Stimulated activated CD8-positive, alpha-beta memory T cell treated with anti-CD3 and anti-CD28 coated beads, Interleukin-7, amount 100 ng/mL, for 4 hours (primary cell): ENCODE measurements at regions not wholly inside any gene's neighbourhood (a gene's known extent, or its start where the extent isn't known, plus 50 kb on each side); places are given as distances from the start of the nearest gene placed in this dataset.

Source experiments
- DNase-seq, 2 donors: peaks; one replicate each; pipeline ENCODE4 v3.0.0-alpha.2; 2020; ENCODE audit warnings: low read depth in 2 of 2

DNA sequence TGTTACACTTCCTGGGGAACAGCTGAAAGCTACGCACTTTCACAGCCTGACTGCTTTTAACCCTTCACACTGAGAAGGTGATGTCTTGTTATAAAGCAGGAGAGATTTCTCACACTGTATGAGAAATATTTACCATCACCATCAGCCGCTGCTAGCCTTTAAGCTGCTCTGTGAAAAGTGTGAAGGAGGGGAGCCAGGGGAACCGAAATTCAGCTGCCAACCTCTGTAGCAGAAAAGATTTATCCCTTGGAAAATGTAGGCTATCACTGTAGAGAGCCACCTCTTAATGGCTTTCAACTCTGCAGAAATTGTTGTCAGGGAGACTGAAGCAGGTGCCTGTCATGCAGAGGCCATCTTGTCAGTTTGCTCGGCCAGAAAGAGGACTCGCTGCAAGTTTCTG, 145.3 kb downstream of the SP3 start:
- DNase-seq = no peak

GRCh38 chr2:173821451-173821850, 143.7 kb downstream of the SP3 start:
- no peak for DNase-seq

GRCh38 chr2:173822889-173823542, 142.2 kb downstream of the SP3 start:
- DNase-seq = no peak

GRCh38 chr2:173823543-173823939, 141.6 kb downstream of the SP3 start:
- DNase-seq = no peak

- DNase-seq = no peak
Observed at GRCh38 chr2:173828189-173829142, 136.7 kb downstream of the SP3 start.

GRCh38 chr2:173829727-173830126, 135.4 kb downstream of the SP3 start:
- DNase-seq = no peak

DNA sequence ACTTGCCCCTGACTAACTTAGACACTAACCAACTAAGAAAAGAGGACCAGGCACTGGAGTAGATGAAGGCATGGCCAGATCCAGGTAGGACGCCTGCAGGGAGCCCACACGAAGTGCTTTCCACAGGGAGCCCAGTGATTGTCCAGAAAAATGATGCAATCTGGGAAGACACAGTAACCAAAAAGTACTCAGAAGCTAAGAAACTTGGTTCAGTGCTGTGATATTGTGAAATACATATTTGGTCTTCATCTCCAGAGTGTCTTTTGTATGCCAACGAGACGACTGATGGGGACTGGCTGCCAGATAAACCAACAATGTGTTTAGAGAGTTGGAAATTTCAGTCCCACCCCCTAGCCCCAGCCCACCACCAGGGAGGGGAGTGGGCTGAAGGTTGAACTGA, 135.0 kb downstream of the SP3 start:
- DNase-seq = no peak

GRCh38 chr2:173831312-173832229, 133.6 kb downstream of the SP3 start:
- no peak for DNase-seq

GRCh38 chr2:173834141-173834540, 131.0 kb downstream of the SP3 start:
- no peak for DNase-seq

GRCh38 chr2:173835726-173836125, 129.4 kb downstream of the SP3 start:
- DNase-seq = no peak

DNA sequence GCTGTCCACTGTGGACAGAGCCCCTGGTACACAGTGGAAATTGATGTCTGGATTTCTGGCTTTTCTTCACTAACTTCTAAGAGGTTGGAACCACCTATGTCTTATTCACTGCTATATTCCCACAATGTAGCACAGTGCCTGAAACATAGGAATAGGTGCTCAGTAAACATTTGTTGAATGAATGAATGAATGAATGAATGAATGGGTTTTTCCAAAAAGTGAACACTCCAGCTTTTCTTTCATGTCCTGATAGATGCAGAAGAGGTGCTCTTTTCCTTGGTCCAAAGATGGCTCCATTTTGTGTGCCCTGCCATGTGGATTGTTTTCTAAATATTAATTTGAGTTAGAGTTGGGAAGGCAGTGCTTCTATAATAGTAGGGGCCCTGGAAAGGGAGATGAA, 124.1 kb downstream of the SP3 start:
- DNase-seq = no peak

DNA sequence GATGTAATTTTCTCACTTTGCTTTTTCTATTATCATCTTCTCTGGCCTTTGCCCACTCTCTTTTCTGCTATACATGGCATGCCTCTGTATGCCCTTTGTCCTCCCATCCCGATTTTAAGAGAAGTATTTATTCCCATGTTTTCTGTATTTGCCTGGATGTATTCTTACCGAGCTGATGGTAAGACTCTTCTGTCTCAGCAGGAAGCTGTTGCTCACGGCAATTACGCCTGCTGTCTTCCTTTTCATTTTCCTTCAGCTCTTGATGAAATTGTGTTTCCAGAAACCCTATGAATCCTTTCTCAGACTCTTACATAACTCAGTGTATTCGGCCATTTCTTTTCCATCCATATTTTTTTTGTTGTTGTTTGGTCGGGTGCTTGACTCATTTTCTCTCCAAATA, 121.6 kb downstream of the SP3 start:
- no peak for DNase-seq

- no peak for DNase-seq
Observed at GRCh38 chr2:173851141-173851641, 114.0 kb downstream of the SP3 start.

GRCh38 chr2:173854141-173854540, 111.0 kb downstream of the SP3 start:
- no peak for DNase-seq

GRCh38 chr2:173854840-173855239, 110.3 kb downstream of the SP3 start:
- DNase-seq = no peak

DNA sequence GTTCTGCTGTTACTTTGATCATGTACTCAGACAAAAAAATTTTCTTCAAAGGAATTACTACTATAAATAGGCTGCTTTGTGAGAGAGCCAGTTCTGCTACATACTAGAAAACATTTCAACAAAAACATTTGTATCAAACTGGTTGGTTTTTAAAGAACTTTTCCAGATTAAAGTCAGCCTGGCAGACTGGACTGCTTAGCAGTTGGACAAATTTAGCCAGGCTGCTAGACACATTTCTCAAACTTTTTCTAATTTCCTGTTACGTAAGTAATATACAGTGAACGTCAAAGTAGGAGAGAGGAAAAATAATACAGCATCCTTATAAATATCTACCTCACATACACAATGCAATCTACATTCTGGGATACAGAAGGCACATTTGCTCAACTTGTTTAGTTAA, 109.5 kb downstream of the SP3 start:
- no peak for DNase-seq
